GM12878 (cell line): ENCODE measurements at regions not wholly inside any gene's neighbourhood (a gene's known extent, or its start where the extent isn't known, plus 50 kb on each side); places are given as distances from the start of the nearest gene placed in this dataset.
"Not testable (repeated sequence)": the region's sequence is repeated elsewhere in the genome, so short reads cannot be mapped to it uniquely, and the experiment has no call there.

Experiments
- BRCA1 ChIP-seq: IDR thresholded peaks from 2 replicates; pipeline ENCODE4 v1.6.1; 2011; ENCODE audit warnings: low read depth, low read length, improper control_type of control experiment
- CHD1 ChIP-seq: IDR thresholded peaks from 2 replicates; pipeline ENCODE4 v1.6.1; 2012; ENCODE audit warnings: low read depth, low read length, improper control_type of control experiment
- CHD2 ChIP-seq: IDR thresholded peaks from 2 replicates; pipeline ENCODE4 v1.6.1; 2011; ENCODE audit warnings: low read depth, low read length, improper control_type of control experiment, borderline replicate concordance
- EGR1 ChIP-seq, 2 experiments: IDR thresholded peaks; 1 replicate in 1 of 2; 2 replicates in 1 of 2; pipeline ENCODE4 v1.6.1; 2011 to 2012; ENCODE audit warnings: low read depth in 2 of 2, low read length in 2 of 2, borderline replicate concordance in 1 of 2, mild to moderate bottlenecking in 1 of 2, moderate library complexity in 1 of 2
- EZH2 ChIP-seq: IDR thresholded peaks from 2 replicates; pipeline ENCODE4 v1.6.1; 2012; ENCODE audit warnings: low read depth, mild to moderate bottlenecking, control low read depth, inconsistent platforms, low read length, borderline replicate concordance; ENCODE audit not compliant: control insufficient read depth
- GABPA ChIP-seq: IDR thresholded peaks from 2 replicates; pipeline ENCODE4 v1.6.1; 2014; ENCODE audit warnings: antibody characterized with exemption, low read depth, mild to moderate bottlenecking, inconsistent platforms
- MTA3 ChIP-seq: IDR thresholded peaks from 2 replicates; pipeline ENCODE4 v1.6.1; 2012; ENCODE audit warnings: low read length, inconsistent platforms, borderline replicate concordance
- RAD21 ChIP-seq: IDR thresholded peaks from 2 replicates; pipeline ENCODE4 v1.6.1; 2011; ENCODE audit warnings: mild to moderate bottlenecking, low read depth, low read length, moderate library complexity; ENCODE audit not compliant: insufficient read depth
- SP1 ChIP-seq: IDR thresholded peaks from one replicate; pipeline ENCODE4 v1.6.1; 2011; ENCODE audit warnings: low read depth, low read length
- TF ChIP-seq, protein P1 (sequence below), 3 experiments: IDR thresholded peaks in 2 of 3; conservative IDR thresholded peaks in 1 of 3; 2 replicates each; pipeline ENCODE4 v1.5.1; 2011; ENCODE audit warnings: low read depth in 3 of 3, low read length in 3 of 3, mild to moderate bottlenecking in 3 of 3, control low read depth in 2 of 3, moderate library complexity in 2 of 3, inconsistent platforms in 1 of 3, mixed read lengths in 1 of 3; ENCODE audit not compliant: control insufficient read depth in 2 of 3, insufficient read depth in 1 of 3; ENCODE audit errors: extremely low read depth in 1 of 3

DNA sequence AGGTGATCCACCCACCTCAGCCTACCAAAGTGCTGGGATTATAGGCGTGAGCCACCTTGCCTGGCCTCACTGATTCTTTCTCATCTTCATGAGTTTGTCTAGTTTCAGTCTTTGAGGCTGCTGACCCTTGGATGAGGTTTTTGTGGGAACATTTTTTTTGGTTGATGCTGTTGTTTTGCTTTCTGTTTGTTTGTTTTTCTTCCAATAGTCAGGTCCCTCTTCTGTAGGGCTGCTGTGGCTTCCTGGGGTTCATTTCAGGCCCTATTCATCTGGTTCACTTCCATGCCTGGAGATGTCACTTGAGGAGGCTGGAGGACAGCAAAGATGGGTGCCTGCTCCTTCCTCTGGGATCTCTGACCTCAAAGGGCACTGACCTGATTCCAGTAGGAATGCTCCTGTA is 68.1 kb upstream of the AHI1 start:
- TF ChIP-seq EZH2; EGR1 (IDR thresholded peaks at IDR 0.05; ENCODE audit: borderline replicate concordance in 1 of 2, low read depth in 2 of 2, low read length in 2 of 2); CHD2; RAD21; GABPA; BRCA1; SP1; MTA3; CHD1: not testable (repeated sequence)
- TF ChIP-seq, protein P1, sequence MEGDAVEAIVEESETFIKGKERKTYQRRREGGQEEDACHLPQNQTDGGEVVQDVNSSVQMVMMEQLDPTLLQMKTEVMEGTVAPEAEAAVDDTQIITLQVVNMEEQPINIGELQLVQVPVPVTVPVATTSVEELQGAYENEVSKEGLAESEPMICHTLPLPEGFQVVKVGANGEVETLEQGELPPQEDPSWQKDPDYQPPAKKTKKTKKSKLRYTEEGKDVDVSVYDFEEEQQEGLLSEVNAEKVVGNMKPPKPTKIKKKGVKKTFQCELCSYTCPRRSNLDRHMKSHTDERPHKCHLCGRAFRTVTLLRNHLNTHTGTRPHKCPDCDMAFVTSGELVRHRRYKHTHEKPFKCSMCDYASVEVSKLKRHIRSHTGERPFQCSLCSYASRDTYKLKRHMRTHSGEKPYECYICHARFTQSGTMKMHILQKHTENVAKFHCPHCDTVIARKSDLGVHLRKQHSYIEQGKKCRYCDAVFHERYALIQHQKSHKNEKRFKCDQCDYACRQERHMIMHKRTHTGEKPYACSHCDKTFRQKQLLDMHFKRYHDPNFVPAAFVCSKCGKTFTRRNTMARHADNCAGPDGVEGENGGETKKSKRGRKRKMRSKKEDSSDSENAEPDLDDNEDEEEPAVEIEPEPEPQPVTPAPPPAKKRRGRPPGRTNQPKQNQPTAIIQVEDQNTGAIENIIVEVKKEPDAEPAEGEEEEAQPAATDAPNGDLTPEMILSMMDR (IDR thresholded peaks at IDR 0.05 in 2 of 3, conservative IDR thresholded peaks at IDR 0.05 in 1 of 3; ENCODE audit: control insufficient read depth in 2 of 3, extremely low read depth in 1 of 3, insufficient read depth in 1 of 3, low read depth in 3 of 3, low read length in 3 of 3): not testable (repeated sequence)
